ENCODE measurements at regions not wholly inside any gene's neighbourhood (a gene's known extent, or its start where the extent isn't known, plus 50 kb on each side); places are given as distances from the start of the nearest gene placed in this dataset.

GRCh38 chr10:107280293-107280692 lies 115.8 kb upstream of the SORCS1 start:
- Histone ChIP-seq H3K79me2 (ENCODE audit: insufficient read depth, low read length) (no peaks in the 10 kb centered on the region), H3K4me1 (ENCODE audit: control insufficient read depth in 1 of 2, insufficient read depth in 2 of 2, low read length in 2 of 2) (no peaks in the 10 kb centered on the region), H3K9me3 (ENCODE audit: control insufficient read depth in 1 of 2, insufficient read depth in 1 of 2, low read depth in 1 of 2, low read length in 2 of 2) (peaks cover 30 to 38% of the 10 kb centered on the region in 2 experiments; a peak in 2 of 4 replicates), H3K9ac (ENCODE audit: low read length) (no peak overlapping the region), H2AFZ (ENCODE audit: low read depth, low read length, poor library complexity, severe bottlenecking) (no peak overlapping the region), H3K27me3 (ENCODE audit: insufficient read depth, low read length) (no peaks in the 10 kb centered on the region), H3K4me2 (ENCODE audit: low read length) (no peak overlapping the region), H3K36me3 (ENCODE audit: control insufficient read depth in 1 of 2, insufficient read depth in 2 of 2, low read length in 2 of 2) (no peaks in the 10 kb centered on the region), H4K20me1 (ENCODE audit: insufficient read depth) (no peaks in the 10 kb centered on the region), H3K27ac (ENCODE audit: low read depth, low read length) (no peak overlapping the region), H3K9me2 (ENCODE audit: insufficient read depth) (no peaks in the 10 kb centered on the region), H3K4me3 (replicated peaks in 1 of 2; ENCODE audit: low read depth in 1 of 2, low read length in 2 of 2) (no peak overlapping the region)
- BruUV-seq (replicated peaks): no TSS peak
- intact Hi-C loops (cut with micrococcal nuclease): no loop called here
- POLR2A ChIA-PET: no interaction called here
- RAD21 ChIA-PET (ENCODE audit: low non-redundant PET in 1 of 2, low total read pairs in 2 of 2, uncharacterized antibody in 2 of 2, unreplicated experiment in 2 of 2): no interaction called here
- TF ChIP-seq ZNF274 (IDR thresholded peaks at IDR 0.05; ENCODE audit: low read depth, low read length): no peak
- TF ChIP-seq TCF7L2 (IDR thresholded peaks at IDR 0.05; ENCODE audit: borderline replicate concordance, extremely low read depth, insufficient read depth, insufficient read length): no peak
- no peak for TF ChIP-seq EZH2 (IDR thresholded peaks at IDR 0.05)
- TF ChIP-seq JUND (IDR thresholded peaks at IDR 0.05): no peak
- TF ChIP-seq CTCF (IDR thresholded peaks at IDR 0.05 in 2 of 3, conservative IDR thresholded peaks at IDR 0.05 in 1 of 3; ENCODE audit: borderline replicate concordance in 1 of 3, insufficient read depth in 1 of 3, low read depth in 2 of 3, low read length in 2 of 3): no peak
- no peak for TF ChIP-seq CEBPB (IDR thresholded peaks at IDR 0.05; ENCODE audit: low read depth)
- DNase-seq (ENCODE audit: low read depth, low spot score) (no peak), ATAC-seq (no peak)
- CTCF ChIA-PET: no interaction called here

GRCh38 chr10:107277591-107277990 lies 113.1 kb upstream of the SORCS1 start:
- Histone ChIP-seq H3K9ac (ENCODE audit: low read length) (no peak overlapping the region), H3K9me2 (ENCODE audit: insufficient read depth) (no peaks in the 10 kb centered on the region), H3K27ac (ENCODE audit: low read depth, low read length) (no peak overlapping the region), H3K4me3 (replicated peaks in 1 of 2; ENCODE audit: low read depth in 1 of 2, low read length in 2 of 2) (no peak overlapping the region), H3K79me2 (ENCODE audit: insufficient read depth, low read length) (no peaks in the 10 kb centered on the region), H3K9me3 (ENCODE audit: control insufficient read depth in 1 of 2, insufficient read depth in 1 of 2, low read depth in 1 of 2, low read length in 2 of 2) (peaks cover 46 to 49% of the 10 kb centered on the region in 2 experiments; a peak in 3 of 4 replicates), H3K27me3 (ENCODE audit: insufficient read depth, low read length) (no peaks in the 10 kb centered on the region), H3K36me3 (ENCODE audit: control insufficient read depth in 1 of 2, insufficient read depth in 2 of 2, low read length in 2 of 2) (no peaks in the 10 kb centered on the region), H2AFZ (ENCODE audit: low read depth, low read length, poor library complexity, severe bottlenecking) (no peak overlapping the region), H3K4me1 (ENCODE audit: control insufficient read depth in 1 of 2, insufficient read depth in 2 of 2, low read length in 2 of 2) (no peaks in the 10 kb centered on the region), H3K4me2 (ENCODE audit: low read length) (no peak overlapping the region), H4K20me1 (ENCODE audit: insufficient read depth) (no peaks in the 10 kb centered on the region)
- ChIA-PET CTCF (no interaction called here), RAD21 (ENCODE audit: low non-redundant PET in 1 of 2, low total read pairs in 2 of 2, uncharacterized antibody in 2 of 2, unreplicated experiment in 2 of 2) (no interaction called here), POLR2A (no interaction called here)
- DNase-seq (ENCODE audit: low read depth, low spot score): no peak
- BruUV-seq (replicated peaks): no TSS peak
- ATAC-seq: no peak
- intact Hi-C loops (cut with micrococcal nuclease): no loop called here
- TF ChIP-seq JUND (IDR thresholded peaks at IDR 0.05): no peak
- TF ChIP-seq SIN3A (IDR thresholded peaks at IDR 0.05; ENCODE audit: low read depth): no peak
- TF ChIP-seq ZFX (IDR thresholded peaks at IDR 0.05): no peak
- no peak for TF ChIP-seq ELF1 (IDR thresholded peaks at IDR 0.05; ENCODE audit: borderline replicate concordance, low read depth)
- no peak for TF ChIP-seq YY1 (IDR thresholded peaks at IDR 0.05; ENCODE audit: extremely low read depth, insufficient replicate concordance, low read depth, low read length)
- no peak for TF ChIP-seq EZH2 (IDR thresholded peaks at IDR 0.05)
- no peak for TF ChIP-seq ATF3 (IDR thresholded peaks at IDR 0.05)
- no peak for TF ChIP-seq MAX (IDR thresholded peaks at IDR 0.05)
- no peak for TF ChIP-seq CEBPB (IDR thresholded peaks at IDR 0.05; ENCODE audit: low read depth)
- no peak for TF ChIP-seq EGR1 (IDR thresholded peaks at IDR 0.05; ENCODE audit: low read depth)
- no peak for TF ChIP-seq SP1 (IDR thresholded peaks at IDR 0.05; ENCODE audit: low read depth)
- TF ChIP-seq ZBTB33 (IDR thresholded peaks at IDR 0.05; ENCODE audit: extremely low read depth, insufficient replicate concordance, low read length): no peak

All from HCT116 (cell line).